K562 (cell line): ENCODE measurements at regions not wholly inside any gene's neighbourhood (a gene's known extent, or its start where the extent isn't known, plus 50 kb on each side); places are given as distances from the start of the nearest gene placed in this dataset.

Experiments used
- ATAC-seq: fragments of 200-7000 bp; cut with Tn5 transposase; 3 replicates; pipeline ENCODE4 v1.9.1; 2020; ENCODE audit warnings: moderate library complexity
- BruUV-seq: library from RNA; stranded (reverse); fragments of 400-500 nt; replicated peaks from 2 replicates; lab custom pipeline; 2021; lab: Mats Ljungman, UMichigan
- CTCF ChIA-PET: fragments of 300-600 bp; formaldehyde crosslinking; extraction: SDS; loops from one replicate; lab custom pipeline; 2021; ENCODE audit warnings: low intra/inter-chr PET ratio; lab: Yijun Ruan, JAX
- POLR2A ChIA-PET: fragments of 300-600, 350-650 bp; sonication (Branson Sonifier 250); formaldehyde crosslinking; extraction: SDS; loops from one replicate; lab custom pipeline; 2021; ENCODE audit warnings: antibody characterized with exemption, inconsistent platforms; lab: Yijun Ruan, JAX
- DNase-seq, 4 experiments: peaks; one replicate each; pipeline versions ENCODE4 v3.0.0 to v3.0.0-alpha.2; 2011 to 2018; ENCODE audit warnings: low spot score in 3 of 4, mixed read lengths in 3 of 4; ENCODE audit errors: extremely low read depth in 1 of 4
- FAIRE-seq: peaks from 2 replicates; lab custom pipeline; 2011; peaks lifted over from hg19 to GRCh38; lab: Jason Lieb, UNC
- H2AFZ ChIP-seq: 2 replicates; pipeline ENCODE4 v1.6.0; 2011; ENCODE audit warnings: low read depth, low read length, control low read depth, inconsistent platforms
- H3K27ac ChIP-seq: fragments of 200-600 bp; 3 replicates; pipeline ENCODE4 v1.8.0; 2011; ENCODE audit warnings: low read depth, mild to moderate bottlenecking, control low read depth, inconsistent platforms, low read length, moderate library complexity, mixed read lengths; ENCODE audit errors: extremely low read depth
- H3K27me3 ChIP-seq, 2 experiments: fragments of 300-600 bp in 1 of 2; 2 replicates in 1 of 2; 3 replicates in 1 of 2; pipeline versions ENCODE4 v1.6.0 to v1.8.0; 2011; ENCODE audit warnings: inconsistent platforms in 2 of 2, low read length in 2 of 2, mild to moderate bottlenecking in 1 of 2, mixed read lengths in 1 of 2, moderate library complexity in 1 of 2; ENCODE audit not compliant: control insufficient read depth in 2 of 2, insufficient read depth in 2 of 2
- H3K36me3 ChIP-seq: fragments of 300-600 bp; 3 replicates; pipeline ENCODE4 v1.8.0; 2011; ENCODE audit warnings: mild to moderate bottlenecking, low read length, inconsistent platforms; ENCODE audit not compliant: control insufficient read depth, insufficient read depth
- H3K4me1 ChIP-seq, 2 experiments: fragments of 200-600 bp in 1 of 2; replicated peaks in 1 of 2; 2 replicates in 1 of 2; 3 replicates in 1 of 2; pipeline versions ENCODE4 v1.5.1 to v1.8.0; 2011; ENCODE audit warnings: inconsistent platforms in 2 of 2, low read length in 2 of 2, mild to moderate bottlenecking in 1 of 2, mixed read lengths in 1 of 2, moderate library complexity in 1 of 2; ENCODE audit not compliant: control insufficient read depth in 2 of 2, insufficient read depth in 2 of 2
- H3K4me2 ChIP-seq: 2 replicates; pipeline ENCODE4 v1.6.1; 2011; ENCODE audit warnings: low read length, control low read depth, inconsistent platforms, mixed read lengths; ENCODE audit not compliant: insufficient read depth
- H3K4me3 ChIP-seq: fragments of 200-600 bp; sonication (generic), shearing (Covaris generic); 2 replicates; pipeline ENCODE4 v1.5.1; 2016; ENCODE audit warnings: control low read depth, inconsistent platforms
- H3K79me2 ChIP-seq: fragments of 200-600 bp; 3 replicates; pipeline ENCODE4 v1.8.0; 2011; ENCODE audit warnings: low read length, inconsistent platforms; ENCODE audit not compliant: control insufficient read depth, insufficient read depth
- H3K9ac ChIP-seq, 2 experiments: 2 replicates each; pipeline versions ENCODE4 v1.6.0 to v1.6.1; 2011; ENCODE audit warnings: low read depth in 2 of 2, low read length in 2 of 2, control low read depth in 1 of 2, inconsistent platforms in 1 of 2, mild to moderate bottlenecking in 1 of 2, mixed read lengths in 1 of 2; ENCODE audit not compliant: insufficient read depth in 1 of 2
- H3K9me1 ChIP-seq: one replicate; pipeline ENCODE4 v1.6.0; 2011; ENCODE audit warnings: inconsistent platforms, mild to moderate bottlenecking, low read length, moderate library complexity; ENCODE audit not compliant: control insufficient read depth, insufficient read depth
- H3K9me3 ChIP-seq: replicated peaks from 2 replicates; pipeline ENCODE4 v1.5.1; 2011; ENCODE audit warnings: low read depth, low read length, inconsistent platforms; ENCODE audit not compliant: control insufficient read depth, insufficient read depth
- H4K20me1 ChIP-seq: replicated peaks from 2 replicates; pipeline ENCODE4 v1.6.1; 2011; ENCODE audit warnings: low read length, inconsistent platforms, mixed read lengths; ENCODE audit not compliant: control insufficient read depth, insufficient read depth
- ARID1B ChIP-seq: fragments of 450-650 bp; IDR thresholded peaks from 2 replicates; pipeline ENCODE4 v1.6.1; 2016; ENCODE audit warnings: antibody characterized with exemption, mild to moderate bottlenecking, inconsistent platforms
- DNMT1 ChIP-seq: fragments of 450-650 bp; IDR thresholded peaks from 2 replicates; pipeline ENCODE4 v1.6.1; 2016; ENCODE audit warnings: antibody characterized with exemption, mild to moderate bottlenecking
- FOXA1 ChIP-seq: fragments of 450-650 bp; IDR thresholded peaks from 2 replicates; pipeline ENCODE4 v1.6.1; 2016; ENCODE audit warnings: mild to moderate bottlenecking, borderline replicate concordance
- HDAC8 ChIP-seq: fragments of 450-650 bp; IDR thresholded peaks from 2 replicates; pipeline ENCODE4 v1.6.1; 2016; ENCODE audit warnings: mild to moderate bottlenecking, missing genetic modification characterization, moderate library complexity, missing compliant biosample characterization
- HMBOX1 ChIP-seq: sonication (generic); IDR thresholded peaks from 2 replicates; pipeline ENCODE4 v1.6.1; 2016
- HMG20B ChIP-seq: fragments of 250-450 bp; sonication (Bioruptor Pico); IDR thresholded peaks from 2 replicates; pipeline ENCODE4 v1.5.0; 2021; ENCODE audit warnings: mild to moderate bottlenecking
- HMGN3 ChIP-seq: IDR thresholded peaks from 2 replicates; pipeline ENCODE4 v1.6.1; 2011; ENCODE audit warnings: borderline replicate concordance, low read depth, mild to moderate bottlenecking, mixed read lengths, low read length; ENCODE audit not compliant: insufficient read length; ENCODE audit errors: extremely low read depth
- NFE2L1 ChIP-seq: fragments of 450-650 bp; IDR thresholded peaks from 2 replicates; pipeline ENCODE4 v1.6.1; 2016; ENCODE audit warnings: missing genetic modification characterization, low read depth, mild to moderate bottlenecking, missing compliant biosample characterization, moderate library complexity, borderline replicate concordance
- PHB ChIP-seq: fragments of 250-450 bp; sonication (Bioruptor Pico); IDR thresholded peaks from 2 replicates; pipeline ENCODE4 v1.5.0; 2021
- PHF20 ChIP-seq: fragments of 450-650 bp; IDR thresholded peaks from 2 replicates; pipeline ENCODE4 v1.6.1; 2018; ENCODE audit not compliant: partially characterized antibody
- RFX1 ChIP-seq: fragments of 450-650 bp; IDR thresholded peaks from 2 replicates; pipeline ENCODE4 v1.6.1; 2016; ENCODE audit warnings: mild to moderate bottlenecking, moderate library complexity
- SMAD4 ChIP-seq: fragments of 250-450 bp; sonication (Bioruptor Pico); conservative IDR thresholded peaks from 2 replicates; pipeline ENCODE4 v1.8.0; 2021; ENCODE audit warnings: inconsistent platforms, mild to moderate bottlenecking, moderate library complexity
- ZC3H11A ChIP-seq: IDR thresholded peaks from 2 replicates; pipeline ENCODE4 v1.6.1; 2012; ENCODE audit warnings: low read depth, low read length, improper control_type of control experiment
- ZNF407 ChIP-seq: fragments of 450-650 bp; IDR thresholded peaks from 2 replicates; pipeline ENCODE4 v1.6.1; 2016; ENCODE audit warnings: low read depth
- WGBS: fragments of 100-300 bp; shearing (Covaris generic); methylation state at CpG from one replicate; pipeline ENCODE4 v1.1.6; 2016; ENCODE audit warnings: low coverage, mixed read lengths; ENCODE audit not compliant: insufficient coverage; ENCODE audit errors: missing lambda C conversion rate; 5-methylcytosine and 5-hydroxymethylcytosine counted together
- in situ Hi-C: fragments of 300-500 bp; cut with MboI; formaldehyde crosslinking; loops from 4 replicates; pipeline ENCODE4 v1.15.0; 2018; ENCODE audit warnings: inconsistent platforms, mixed read lengths
- intact Hi-C: fragments of 100-400 bp; cut with micrococcal nuclease; formaldehyde crosslinking; loops from 2 replicates; pipeline ENCODE4 v1.14.2; 2022
- TF ChIP-seq, protein P1 (sequence below): sonication (generic); formaldehyde crosslinking; IDR thresholded peaks from 2 replicates; pipeline ENCODE4 v1.8.0; 2022; ENCODE audit warnings: missing genetic modification reagents, mild to moderate bottlenecking, borderline replicate concordance

GRCh38 chr13:72570019-72570418, 157.4 kb downstream of the MZT1 start:
- Histone ChIP-seq H3K9me1 (no peaks in the 10 kb centered on the region), H3K27ac (no peak overlapping the region), H2AFZ (no peak overlapping the region), H4K20me1 (no peaks in the 10 kb centered on the region), H3K9ac (no peak overlapping the region), H3K4me3 (no peak overlapping the region), H3K36me3 (no peaks in the 10 kb centered on the region), H3K4me1 (no peaks in the 10 kb centered on the region), H3K79me2 (no peaks in the 10 kb centered on the region), H3K27me3 (no peaks in the 10 kb centered on the region), H3K9me3 (no peaks in the 10 kb centered on the region), H3K4me2 (no peak overlapping the region)
- intact Hi-C loops: no loop called here
- ATAC-seq (no peak), DNase-seq (no peak), FAIRE-seq (no peak)
- BruUV-seq: no TSS peak
- in situ Hi-C loops: no loop called here
- TF ChIP-seq FOXA1: no peak
- TF ChIP-seq ZC3H11A: no peak
- no peak for TF ChIP-seq ZNF407
- TF ChIP-seq RFX1: no peak
- TF ChIP-seq HMGN3: no peak
- no peak for TF ChIP-seq HDAC8 (tag)
- no peak for TF ChIP-seq HMBOX1
- TF ChIP-seq PHB: no peak
- no peak for TF ChIP-seq HMG20B (CRISPR knock-in tag)
- TF ChIP-seq PHF20: no peak
- no peak for TF ChIP-seq SMAD4
- TF ChIP-seq ARID1B: no peak
- no peak for TF ChIP-seq DNMT1
- TF ChIP-seq NFE2L1 (tag): no peak
- TF ChIP-seq, protein P1, sequence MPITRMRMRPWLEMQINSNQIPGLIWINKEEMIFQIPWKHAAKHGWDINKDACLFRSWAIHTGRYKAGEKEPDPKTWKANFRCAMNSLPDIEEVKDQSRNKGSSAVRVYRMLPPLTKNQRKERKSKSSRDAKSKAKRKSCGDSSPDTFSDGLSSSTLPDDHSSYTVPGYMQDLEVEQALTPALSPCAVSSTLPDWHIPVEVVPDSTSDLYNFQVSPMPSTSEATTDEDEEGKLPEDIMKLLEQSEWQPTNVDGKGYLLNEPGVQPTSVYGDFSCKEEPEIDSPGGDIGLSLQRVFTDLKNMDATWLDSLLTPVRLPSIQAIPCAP: no peak
- 0% methylated on average over 4 of the region's 4 CpGs for WGBS
- POLR2A ChIA-PET: no interaction called here
- CTCF ChIA-PET: no interaction called here
